ENCODE measurements at regions not wholly inside any gene's neighbourhood (a gene's known extent, or its start where the extent isn't known, plus 50 kb on each side); places are given as distances from the start of the nearest gene placed in this dataset.

GRCh38 chr5:4043135-4043534, 447.5 kb downstream of the IRX1 start:
- H3K4me3 ChIP-seq (ENCODE audit: low read length), result no peak overlapping the region
- H3K4me1 ChIP-seq (ENCODE audit: low read length), result no peaks in the 10 kb centered on the region
- no peaks in the 10 kb centered on the region for H3K9me2 ChIP-seq (replicated peaks; ENCODE audit: insufficient read depth, low read length)
- H3K27ac ChIP-seq (ENCODE audit: low read length), result no peak overlapping the region
- no peak for TF ChIP-seq EZH2phosphoT487 (IDR thresholded peaks at IDR 0.05; ENCODE audit: low read length)
- no peak for TF ChIP-seq CTCF (IDR thresholded peaks at IDR 0.05; ENCODE audit: low read length)
- TF ChIP-seq EZH2 (optimal IDR thresholded peaks at IDR 0.05; ENCODE audit: low read depth, low read length), result no peak
- H3K9ac ChIP-seq (ENCODE audit: low read length), result no peak overlapping the region
- H3K36me3 ChIP-seq (replicated peaks; ENCODE audit: insufficient read depth, low read length), result no peaks in the 10 kb centered on the region
- H3K9me3 ChIP-seq (replicated peaks; ENCODE audit: insufficient read depth, low read length), result no peaks in the 10 kb centered on the region
- H3K79me2 ChIP-seq (ENCODE audit: low read length), result no peaks in the 10 kb centered on the region
- no peaks in the 10 kb centered on the region for H3K27me3 ChIP-seq (replicated peaks; ENCODE audit: insufficient read depth, low read length)
- H2AFZ ChIP-seq (ENCODE audit: low read length), result no peak overlapping the region
- no peak overlapping the region for H3K4me2 ChIP-seq (ENCODE audit: low read depth, low read length)
- no peaks in the 10 kb centered on the region for H3F3A ChIP-seq (ENCODE audit: insufficient read depth, low read length)
- no peak for DNase-seq
- H4K20me1 ChIP-seq (ENCODE audit: insufficient read depth, low read length), result no peaks in the 10 kb centered on the region

- no peak overlapping the region for H3K4me3 ChIP-seq (ENCODE audit: low read length)
- no peak overlapping the region for H3K4me2 ChIP-seq (ENCODE audit: low read depth, low read length)
- no peaks in the 10 kb centered on the region for H3K9me2 ChIP-seq (replicated peaks; ENCODE audit: insufficient read depth, low read length)
- no peaks in the 10 kb centered on the region for H3K9me3 ChIP-seq (replicated peaks; ENCODE audit: insufficient read depth, low read length)
- H3K27ac ChIP-seq (ENCODE audit: low read length), result no peak overlapping the region
- no peaks in the 10 kb centered on the region for H4K20me1 ChIP-seq (ENCODE audit: insufficient read depth, low read length)
- no peaks in the 10 kb centered on the region for H3K27me3 ChIP-seq (replicated peaks; ENCODE audit: insufficient read depth, low read length)
- TF ChIP-seq CTCF (IDR thresholded peaks at IDR 0.05; ENCODE audit: low read length) (no peak), EZH2 (optimal IDR thresholded peaks at IDR 0.05; ENCODE audit: low read depth, low read length) (no peak), EZH2phosphoT487 (IDR thresholded peaks at IDR 0.05; ENCODE audit: low read length) (no peak)
- no peak overlapping the region for H2AFZ ChIP-seq (ENCODE audit: low read length)
- H3K36me3 ChIP-seq (replicated peaks; ENCODE audit: insufficient read depth, low read length), result no peaks in the 10 kb centered on the region
- peaks cover 7% of the 10 kb centered on the region; the same call in 1 of the 2 replicates for H3K4me1 ChIP-seq (ENCODE audit: low read length)
- H3K9ac ChIP-seq (ENCODE audit: low read length), result no peak overlapping the region
- no peak for DNase-seq
- H3F3A ChIP-seq (ENCODE audit: insufficient read depth, low read length), result no peaks in the 10 kb centered on the region
- H3K79me2 ChIP-seq (ENCODE audit: low read length), result no peaks in the 10 kb centered on the region
These were observed 449.2 kb downstream of the IRX1 start for GRCh38 chr5:4044881-4045280.

DNA sequence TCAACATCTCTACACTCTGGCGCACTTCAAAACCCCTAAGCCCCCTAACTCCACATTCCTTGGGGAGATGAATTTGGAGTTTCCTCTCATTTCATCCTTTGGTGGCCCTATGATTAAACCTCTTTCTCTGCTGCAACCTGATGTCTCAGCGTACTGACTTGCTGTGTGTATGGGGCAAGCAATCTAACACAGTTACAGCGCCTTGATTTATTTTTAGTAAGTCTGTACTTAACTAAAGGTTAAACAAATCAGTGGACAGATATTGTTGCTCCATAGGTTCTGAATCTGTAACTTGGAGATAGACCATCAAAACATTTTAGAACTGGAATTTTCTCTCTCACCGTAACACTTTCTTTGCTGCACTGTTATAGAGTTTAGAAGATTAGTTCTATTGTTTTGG, 452.8 kb downstream of the IRX1 start:
- no peaks in the 10 kb centered on the region for H3K36me3 ChIP-seq (replicated peaks; ENCODE audit: insufficient read depth, low read length)
- peaks cover 18% of the 10 kb centered on the region for H3K4me1 ChIP-seq (ENCODE audit: low read length)
- H3K9me3 ChIP-seq (replicated peaks; ENCODE audit: insufficient read depth, low read length), result no peaks in the 10 kb centered on the region

More for the DNA sequence above, 452.8 kb downstream of the IRX1 start:
- Histone ChIP-seq H3K27ac (ENCODE audit: low read length) (no peak overlapping the region), H3K9ac (ENCODE audit: low read length) (no peak overlapping the region), H3K27me3 (replicated peaks; ENCODE audit: insufficient read depth, low read length) (no peaks in the 10 kb centered on the region), H3K9me2 (replicated peaks; ENCODE audit: insufficient read depth, low read length) (no peaks in the 10 kb centered on the region), H3K4me3 (ENCODE audit: low read length) (no peak overlapping the region), H3K79me2 (ENCODE audit: low read length) (no peaks in the 10 kb centered on the region), H3F3A (ENCODE audit: insufficient read depth, low read length) (no peaks in the 10 kb centered on the region), H3K4me2 (ENCODE audit: low read depth, low read length) (no peak overlapping the region), H4K20me1 (ENCODE audit: insufficient read depth, low read length) (no peaks in the 10 kb centered on the region), H2AFZ (ENCODE audit: low read length) (no peak overlapping the region)
- no peak for TF ChIP-seq CTCF (IDR thresholded peaks at IDR 0.05; ENCODE audit: low read length)
- no peak for TF ChIP-seq EZH2 (optimal IDR thresholded peaks at IDR 0.05; ENCODE audit: low read depth, low read length)
- TF ChIP-seq EZH2phosphoT487 (IDR thresholded peaks at IDR 0.05; ENCODE audit: low read length), result no peak
- DNase-seq, result no peak

Measured in MM.1S (cell line).